Iris pigment epithelial cell (primary cell): ENCODE measurements at regions not wholly inside any gene's neighbourhood (a gene's known extent, or its start where the extent isn't known, plus 50 kb on each side); places are given as distances from the start of the nearest gene placed in this dataset.

Experiments
- DNase-seq: peaks from one replicate; pipeline ENCODE4 v3.0.0-alpha.2; 2011; ENCODE audit warnings: low read depth

- no peak for DNase-seq
These were observed 335.5 kb downstream of the FOXL1 start for GRCh38 chr16:86913886-86914285.

- DNase-seq, result no peak
These were observed 336.7 kb downstream of the FOXL1 start for GRCh38 chr16:86914876-86915717.

- no peak for DNase-seq
These were observed 339.4 kb downstream of the FOXL1 start for GRCh38 chr16:86917471-86918365.

- no peak for DNase-seq
These were observed 340.3 kb downstream of the FOXL1 start for GRCh38 chr16:86918637-86919036.

- DNase-seq, result no peak
These were observed 340.7 kb downstream of the FOXL1 start for GRCh38 chr16:86919078-86919477.

- no peak for DNase-seq
These were observed 341.4 kb downstream of the FOXL1 start for GRCh38 chr16:86919578-86920305.

- no peak for DNase-seq
These were observed 342.9 kb downstream of the FOXL1 start for GRCh38 chr16:86921289-86921688.

GRCh38 chr16:86922311-86922710 lies 344.0 kb downstream of the FOXL1 start:
- DNase-seq, result no peak

GRCh38 chr16:86923656-86924055 lies 345.3 kb downstream of the FOXL1 start:
- no peak for DNase-seq

- DNase-seq, result peak; percentile 77
These were observed 346.2 kb downstream of the FOXL1 start for GRCh38 chr16:86924537-86924936.

- DNase-seq, result peak; percentile 81
These were observed 346.9 kb downstream of the FOXL1 start for GRCh38 chr16:86925067-86925791.

GRCh38 chr16:86926181-86927094 lies 348.1 kb downstream of the FOXL1 start:
- DNase-seq, result no peak

- DNase-seq, result no peak
These were observed 349.4 kb downstream of the FOXL1 start for GRCh38 chr16:86927699-86928098.

GRCh38 chr16:86928523-86929011 lies 350.2 kb downstream of the FOXL1 start:
- peak; percentile 26 for DNase-seq

GRCh38 chr16:86929057-86929871 lies 350.9 kb downstream of the FOXL1 start:
- peak; percentile 91 for DNase-seq

- no peak for DNase-seq
These were observed 351.7 kb downstream of the FOXL1 start for GRCh38 chr16:86930001-86930400.

GRCh38 chr16:86930663-86931373 lies 352.5 kb downstream of the FOXL1 start:
- DNase-seq, result no peak

- DNase-seq, result peak; percentile 63
These were observed 353.1 kb downstream of the FOXL1 start for GRCh38 chr16:86931410-86931941.
